HG03565 (cell line): ENCODE measurements at regions not wholly inside any gene's neighbourhood (a gene's known extent, or its start where the extent isn't known, plus 50 kb on each side); places are given as distances from the start of the nearest gene placed in this dataset.
"Not testable (repeated sequence)": the region's sequence is repeated elsewhere in the genome, so short reads cannot be mapped to it uniquely, and the experiment has no call there.

Source experiments
- ATAC-seq: cut with Tn5 transposase; IDR thresholded peaks from one replicate; pipeline ENCODE4 v1.9.1; 2021; ENCODE audit warnings: mild to moderate bottlenecking, moderate library complexity; ENCODE audit not compliant: unreplicated experiment

GRCh38 chr11:15300341-15300740, 185.6 kb downstream of the INSC start:
- no peak for ATAC-seq

GRCh38 chr11:15307619-15308024, 192.9 kb downstream of the INSC start:
- no peak for ATAC-seq

GRCh38 chr11:15308840-15309239, 194.1 kb downstream of the INSC start:
- ATAC-seq = no peak

GRCh38 chr11:15309296-15309695, 194.6 kb downstream of the INSC start:
- no peak for ATAC-seq

GRCh38 chr11:15313862-15314261, 199.1 kb downstream of the INSC start:
- no peak for ATAC-seq

GRCh38 chr11:15318814-15319213, 204.1 kb downstream of the INSC start:
- ATAC-seq = no peak

GRCh38 chr11:15326520-15326919, 211.8 kb downstream of the INSC start:
- no peak for ATAC-seq

GRCh38 chr11:15327786-15328231, 213.1 kb downstream of the INSC start:
- ATAC-seq = no peak

GRCh38 chr11:15333407-15333806, 218.7 kb downstream of the INSC start:
- ATAC-seq = no peak

- ATAC-seq = no peak
Measured at GRCh38 chr11:15334766-15335165, 220.0 kb downstream of the INSC start.

GRCh38 chr11:15336021-15336420, 221.3 kb downstream of the INSC start:
- no peak for ATAC-seq

GRCh38 chr11:15339302-15339701, 224.6 kb downstream of the INSC start:
- no peak for ATAC-seq

- ATAC-seq = no peak
Measured at GRCh38 chr11:15341587-15341986, 226.9 kb downstream of the INSC start.

GRCh38 chr11:15342163-15342562, 227.4 kb downstream of the INSC start:
- no peak for ATAC-seq

GRCh38 chr11:15346907-15347306, 232.2 kb downstream of the INSC start:
- no peak for ATAC-seq

GRCh38 chr11:15347969-15348734, 233.4 kb downstream of the INSC start:
- no peak for ATAC-seq

- no peak for ATAC-seq
Measured at GRCh38 chr11:15349413-15349812, 234.7 kb downstream of the INSC start.

- no peak for ATAC-seq
Measured at GRCh38 chr11:15361316-15361715, 246.6 kb downstream of the INSC start.

- ATAC-seq = not testable (repeated sequence)
Measured at GRCh38 chr11:15365286-15365685, 250.6 kb downstream of the INSC start.

GRCh38 chr11:15367695-15368094, 253.0 kb downstream of the INSC start:
- no peak for ATAC-seq

- no peak for ATAC-seq
Measured at GRCh38 chr11:15370495-15371147, 255.9 kb downstream of the INSC start.

GRCh38 chr11:15371533-15371932, 256.8 kb downstream of the INSC start:
- no peak for ATAC-seq
